ENCODE measurements at regions not wholly inside any gene's neighbourhood (a gene's known extent, or its start where the extent isn't known, plus 50 kb on each side); places are given as distances from the start of the nearest gene placed in this dataset.

DNA sequence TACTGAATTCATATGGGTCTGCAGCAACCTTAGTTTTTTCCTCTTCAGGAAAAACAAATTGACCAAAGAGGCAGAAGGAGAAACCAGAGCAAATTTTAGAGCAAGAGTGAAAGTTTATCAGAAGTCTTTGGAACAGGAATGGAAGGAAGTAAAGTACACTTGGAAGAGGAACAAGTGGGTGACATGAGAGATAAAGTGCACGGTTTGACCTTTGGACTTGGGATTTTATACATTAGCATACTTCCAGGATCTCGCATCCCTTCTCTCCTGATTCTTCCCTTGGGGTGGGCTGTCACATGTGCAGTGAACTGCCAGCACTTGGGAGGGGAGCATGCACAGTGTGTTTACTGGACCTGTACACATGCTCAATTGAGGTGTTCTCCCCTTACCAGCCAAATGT lies 754.8 kb upstream of the ADAMTS5 start:
- no peak for TF ChIP-seq CTCF (IDR thresholded peaks at IDR 0.05; ENCODE audit: extremely low read depth, low read depth, low read length)
- DNase-seq (ENCODE audit: insufficient read length, low spot score, missing footprints) = no peak
- H2AFZ ChIP-seq (ENCODE audit: low read length) = no peak overlapping the region
- H3K9me3 ChIP-seq (ENCODE audit: low read depth, low read length) = no peaks in the 10 kb centered on the region
- H3K27ac ChIP-seq (ENCODE audit: low read depth, low read length) = no peak overlapping the region
- H4K20me1 ChIP-seq (ENCODE audit: insufficient read depth, low read length) = no peaks in the 10 kb centered on the region
- no peaks in the 10 kb centered on the region for H3K27me3 ChIP-seq (ENCODE audit: insufficient read depth, low read length)
- H3K36me3 ChIP-seq (ENCODE audit: insufficient read depth, low read length) = no peaks in the 10 kb centered on the region
- no peaks in the 10 kb centered on the region for H3K4me1 ChIP-seq (ENCODE audit: insufficient read depth, low read length)
- H3K79me2 ChIP-seq (ENCODE audit: insufficient read depth, low read length) = no peaks in the 10 kb centered on the region
- H3K4me3 ChIP-seq (ENCODE audit: insufficient read depth, low read length) = no peak overlapping the region
- no peak overlapping the region for H3K4me2 ChIP-seq (ENCODE audit: insufficient read depth, low read length)

DNA sequence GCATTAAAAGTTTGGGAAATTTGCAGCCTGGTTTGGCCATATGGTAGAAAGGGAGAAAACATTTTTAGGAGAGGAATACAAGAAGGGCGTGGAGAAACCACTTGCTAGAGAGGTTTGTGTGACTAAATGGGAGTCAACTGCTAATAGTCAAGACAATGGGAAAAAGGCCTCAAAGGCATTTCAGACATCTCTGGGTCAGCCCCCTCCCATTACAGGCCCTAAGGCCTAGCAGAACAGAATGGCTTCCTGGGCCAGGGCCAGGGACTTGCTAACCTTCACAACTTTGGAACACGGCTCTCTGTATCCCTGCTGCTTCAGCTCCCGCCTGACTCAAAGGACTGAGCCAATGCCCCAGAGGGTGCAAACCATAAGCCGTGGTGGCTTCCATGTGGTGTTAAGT lies 752.3 kb upstream of the ADAMTS5 start:
- Histone ChIP-seq H3K27me3 (ENCODE audit: insufficient read depth, low read length) (no peaks in the 10 kb centered on the region), H3K27ac (ENCODE audit: low read depth, low read length) (no peak overlapping the region), H3K9me3 (ENCODE audit: low read depth, low read length) (no peaks in the 10 kb centered on the region), H3K4me2 (ENCODE audit: insufficient read depth, low read length) (no peak overlapping the region), H3K79me2 (ENCODE audit: insufficient read depth, low read length) (no peaks in the 10 kb centered on the region), H2AFZ (ENCODE audit: low read length) (no peak overlapping the region), H3K36me3 (ENCODE audit: insufficient read depth, low read length) (no peaks in the 10 kb centered on the region), H3K4me3 (ENCODE audit: insufficient read depth, low read length) (no peak overlapping the region), H3K4me1 (ENCODE audit: insufficient read depth, low read length) (no peaks in the 10 kb centered on the region), H4K20me1 (ENCODE audit: insufficient read depth, low read length) (no peaks in the 10 kb centered on the region)
- DNase-seq (ENCODE audit: insufficient read length, low spot score, missing footprints) = no peak
- TF ChIP-seq CTCF (IDR thresholded peaks at IDR 0.05; ENCODE audit: extremely low read depth, low read depth, low read length) = no peak

DNA sequence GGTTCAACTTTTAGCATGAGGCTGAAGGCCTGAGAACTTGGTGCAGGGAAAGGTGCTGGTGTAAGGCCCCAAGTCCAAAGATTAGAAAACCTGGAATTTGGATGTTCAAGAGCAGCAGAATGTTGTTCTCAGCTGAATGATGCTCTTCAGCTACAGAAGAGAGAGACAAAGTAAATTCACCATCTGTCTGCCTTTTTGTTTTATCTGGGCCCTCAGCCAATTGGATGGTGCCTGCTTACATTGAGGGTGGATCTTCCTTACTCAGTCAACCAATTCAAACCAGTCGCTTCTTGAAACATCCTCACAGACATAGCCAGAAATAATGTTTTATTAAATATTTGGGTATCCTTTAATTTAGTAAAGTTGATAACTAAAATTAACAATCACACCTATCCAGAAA lies 748.2 kb upstream of the ADAMTS5 start:
- no peaks in the 10 kb centered on the region for H3K36me3 ChIP-seq (ENCODE audit: insufficient read depth, low read length)
- no peak for DNase-seq (ENCODE audit: insufficient read length, low spot score, missing footprints)
- no peak for TF ChIP-seq CTCF (IDR thresholded peaks at IDR 0.05; ENCODE audit: extremely low read depth, low read depth, low read length)
- no peaks in the 10 kb centered on the region for H4K20me1 ChIP-seq (ENCODE audit: insufficient read depth, low read length)
- H3K27ac ChIP-seq (ENCODE audit: low read depth, low read length) = no peak overlapping the region
- no peaks in the 10 kb centered on the region for H3K9me3 ChIP-seq (ENCODE audit: low read depth, low read length)
- no peaks in the 10 kb centered on the region for H3K4me1 ChIP-seq (ENCODE audit: insufficient read depth, low read length)
- no peaks in the 10 kb centered on the region for H3K79me2 ChIP-seq (ENCODE audit: insufficient read depth, low read length)
- no peak overlapping the region for H2AFZ ChIP-seq (ENCODE audit: low read length)
- H3K4me2 ChIP-seq (ENCODE audit: insufficient read depth, low read length) = no peak overlapping the region
- H3K4me3 ChIP-seq (ENCODE audit: insufficient read depth, low read length) = no peak overlapping the region
- H3K27me3 ChIP-seq (ENCODE audit: insufficient read depth, low read length) = no peaks in the 10 kb centered on the region

- H3K4me1 ChIP-seq (ENCODE audit: insufficient read depth, low read length) = no peaks in the 10 kb centered on the region
- TF ChIP-seq CTCF (IDR thresholded peaks at IDR 0.05; ENCODE audit: extremely low read depth, low read depth, low read length) = no peak
- H2AFZ ChIP-seq (ENCODE audit: low read length) = no peak overlapping the region
- no peaks in the 10 kb centered on the region for H3K79me2 ChIP-seq (ENCODE audit: insufficient read depth, low read length)
- no peak overlapping the region for H3K27ac ChIP-seq (ENCODE audit: low read depth, low read length)
- H3K9me3 ChIP-seq (ENCODE audit: low read depth, low read length) = no peaks in the 10 kb centered on the region
- no peak for DNase-seq (ENCODE audit: insufficient read length, low spot score, missing footprints)
- H3K4me3 ChIP-seq (ENCODE audit: insufficient read depth, low read length) = no peak overlapping the region
- no peaks in the 10 kb centered on the region for H4K20me1 ChIP-seq (ENCODE audit: insufficient read depth, low read length)
- H3K4me2 ChIP-seq (ENCODE audit: insufficient read depth, low read length) = no peak overlapping the region
- no peaks in the 10 kb centered on the region for H3K36me3 ChIP-seq (ENCODE audit: insufficient read depth, low read length)
- no peaks in the 10 kb centered on the region for H3K27me3 ChIP-seq (ENCODE audit: insufficient read depth, low read length)
These were observed 746.5 kb upstream of the ADAMTS5 start for GRCh38 chr21:27713154-27714109.

Measured in osteoblast (primary cell).